GM18867 (cell line): ENCODE measurements at regions not wholly inside any gene's neighbourhood (a gene's known extent, or its start where the extent isn't known, plus 50 kb on each side); places are given as distances from the start of the nearest gene placed in this dataset.
"Not testable (repeated sequence)": the region's sequence is repeated elsewhere in the genome, so short reads cannot be mapped to it uniquely, and the experiment has no call there.

ENCODE experiments used
- ATAC-seq: cut with Tn5 transposase; IDR thresholded peaks from one replicate; pipeline ENCODE4 v1.9.1; 2021; ENCODE audit warnings: mild to moderate bottlenecking, moderate library complexity; ENCODE audit not compliant: unreplicated experiment

DNA sequence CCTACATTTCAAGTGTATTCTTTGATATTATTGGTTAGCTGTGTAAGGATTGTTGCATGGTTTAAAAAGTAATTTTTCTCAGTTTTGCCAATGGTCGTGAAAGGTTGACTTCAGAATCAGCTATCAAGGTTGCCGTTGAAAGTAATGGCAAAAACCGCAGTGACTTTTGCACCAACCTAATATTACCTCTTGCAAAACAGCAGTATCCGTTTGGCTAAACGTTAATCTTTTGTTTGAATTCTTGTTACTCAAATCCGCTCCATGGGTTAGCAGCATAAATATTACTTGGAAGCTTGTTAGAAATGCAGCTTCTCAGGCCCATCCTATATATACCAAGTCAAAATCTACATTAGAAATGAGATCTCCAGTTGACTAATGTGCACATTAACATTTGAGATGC, 141.6 kb upstream of the PRSS12 start:
- not testable (repeated sequence) for ATAC-seq

DNA sequence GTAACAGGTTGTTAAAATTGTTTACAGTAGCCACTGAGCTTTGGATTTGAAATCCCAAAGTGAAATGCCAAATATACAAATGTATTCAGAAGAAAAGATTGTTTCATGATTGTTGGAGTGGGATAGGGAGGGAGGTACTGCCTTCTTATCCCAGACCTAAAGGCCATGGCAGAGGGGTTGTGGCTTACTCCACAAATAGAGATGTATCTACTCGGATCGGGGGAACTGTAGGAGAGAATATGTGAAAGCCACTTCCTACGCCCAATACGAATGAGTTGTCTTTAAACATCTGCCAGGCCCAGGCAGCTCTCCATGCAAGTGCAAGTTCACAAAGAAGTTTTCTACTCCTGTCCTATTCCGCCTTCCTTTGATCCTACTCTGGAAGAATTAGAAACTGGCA, 150.2 kb upstream of the PRSS12 start:
- ATAC-seq, result not testable (repeated sequence)

DNA sequence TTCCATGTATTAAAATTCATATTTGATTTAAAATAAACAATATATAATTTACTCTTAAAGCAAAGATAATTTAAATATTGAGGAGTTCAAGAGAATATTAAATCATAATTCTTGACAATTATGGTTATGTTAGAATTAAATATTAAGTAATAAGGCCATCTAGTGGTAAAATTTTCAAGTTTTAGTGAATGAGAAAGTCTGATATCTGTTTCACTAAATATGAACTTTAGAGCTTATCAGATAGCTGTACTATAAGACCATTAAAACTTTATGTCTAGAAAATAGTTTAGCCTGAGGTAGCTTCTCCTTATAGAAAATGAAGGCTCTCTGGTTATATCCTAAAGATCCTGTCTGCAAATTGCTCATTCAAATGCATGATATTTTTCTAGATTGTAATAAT, 152.1 kb upstream of the PRSS12 start:
- not testable (repeated sequence) for ATAC-seq

DNA sequence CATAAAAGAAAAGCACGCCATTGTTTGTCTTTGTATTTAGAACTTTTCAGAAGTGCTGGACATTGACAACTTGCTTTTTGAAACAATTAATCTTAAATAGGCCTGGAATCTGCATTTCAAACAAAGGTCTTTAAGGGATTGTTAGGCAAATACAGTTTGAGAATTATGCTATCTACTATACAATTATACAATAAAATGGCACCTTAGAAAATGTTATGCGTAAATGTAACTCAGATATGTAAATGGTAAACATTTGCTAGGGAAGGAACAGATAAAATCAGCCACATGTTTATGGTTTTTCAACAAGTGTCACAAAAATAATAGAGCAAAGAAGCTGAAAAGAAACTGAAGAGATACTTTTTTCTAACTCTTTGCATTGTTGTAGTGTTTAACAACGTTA, 152.7 kb upstream of the PRSS12 start:
- ATAC-seq, result not testable (repeated sequence)

DNA sequence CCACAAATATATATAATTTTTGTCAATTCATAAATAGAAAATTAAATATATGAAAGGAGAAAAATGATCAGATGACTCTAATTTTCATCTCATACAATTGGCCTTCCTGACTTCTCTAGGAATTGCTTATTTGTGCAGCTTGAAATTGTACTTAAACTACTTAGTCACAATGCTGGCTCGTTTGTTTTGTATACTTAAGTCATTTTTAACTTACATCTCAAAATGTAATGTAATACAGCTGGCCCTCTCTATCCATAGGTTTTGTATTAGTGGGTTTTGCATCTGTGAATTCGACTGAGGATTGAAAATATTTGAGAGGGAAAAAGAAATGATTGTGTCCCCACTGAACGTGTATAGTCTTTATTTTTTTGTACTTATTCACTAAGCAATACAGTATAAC, 160.1 kb upstream of the PRSS12 start:
- ATAC-seq, result not testable (repeated sequence)

DNA sequence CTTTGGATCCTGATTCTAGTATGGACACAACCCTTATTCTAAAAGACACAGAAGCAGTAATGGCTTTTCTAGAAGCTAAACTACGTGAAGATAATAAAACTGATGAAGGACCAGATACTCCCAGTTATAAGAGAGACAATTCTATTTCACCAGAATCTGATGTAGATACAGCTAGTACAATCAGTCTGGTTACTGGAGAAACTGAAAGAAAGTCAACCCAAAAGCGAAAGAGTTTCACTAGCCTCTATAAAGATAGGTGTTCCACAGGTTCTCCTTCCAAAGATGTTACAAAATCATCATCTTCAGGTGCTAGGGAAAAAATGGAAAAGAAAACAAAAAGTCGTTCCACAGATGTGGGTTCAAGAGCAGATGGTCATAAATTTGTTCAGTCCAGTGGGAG, 161.5 kb upstream of the PRSS12 start:
- ATAC-seq, result peak; percentile 89

DNA sequence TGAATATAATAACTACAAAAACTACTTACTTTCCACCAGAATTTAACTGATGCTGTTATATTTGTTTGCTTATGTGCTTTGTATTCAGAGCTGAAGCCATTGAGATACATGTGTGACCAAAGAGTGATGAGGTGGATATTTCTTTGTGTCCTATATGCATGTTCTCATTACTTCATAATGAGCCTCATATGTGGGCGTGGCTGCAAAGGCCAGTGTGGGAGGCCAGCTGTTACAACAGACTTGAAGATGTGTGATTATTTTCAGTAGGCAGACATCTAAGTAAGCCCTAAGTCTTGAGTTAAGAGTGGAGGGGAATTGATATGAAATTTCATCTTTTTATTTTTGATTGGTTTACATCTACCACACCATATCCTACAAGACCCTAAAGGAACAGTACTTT, 163.3 kb upstream of the PRSS12 start:
- ATAC-seq, result not testable (repeated sequence)

DNA sequence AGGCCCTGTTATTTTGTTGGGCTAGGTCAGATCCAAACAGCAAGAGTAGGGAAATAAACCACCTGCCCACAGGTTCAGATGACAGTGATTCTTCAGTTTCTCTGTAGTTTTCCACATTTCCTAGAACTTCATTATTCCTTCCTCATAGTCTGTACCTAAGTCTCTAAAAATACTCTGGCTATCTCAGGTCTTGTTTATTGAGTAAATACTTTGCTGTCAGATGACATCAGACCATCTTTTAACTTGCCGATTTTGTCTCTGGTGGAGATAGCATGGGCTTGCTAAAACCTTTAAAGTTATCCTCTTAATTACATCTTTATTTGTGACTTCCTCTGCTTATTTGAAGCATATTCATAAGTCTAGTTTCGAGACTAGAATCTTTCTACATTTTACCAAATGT, 155.1 kb upstream of the METTL14 start:
- not testable (repeated sequence) for ATAC-seq

DNA sequence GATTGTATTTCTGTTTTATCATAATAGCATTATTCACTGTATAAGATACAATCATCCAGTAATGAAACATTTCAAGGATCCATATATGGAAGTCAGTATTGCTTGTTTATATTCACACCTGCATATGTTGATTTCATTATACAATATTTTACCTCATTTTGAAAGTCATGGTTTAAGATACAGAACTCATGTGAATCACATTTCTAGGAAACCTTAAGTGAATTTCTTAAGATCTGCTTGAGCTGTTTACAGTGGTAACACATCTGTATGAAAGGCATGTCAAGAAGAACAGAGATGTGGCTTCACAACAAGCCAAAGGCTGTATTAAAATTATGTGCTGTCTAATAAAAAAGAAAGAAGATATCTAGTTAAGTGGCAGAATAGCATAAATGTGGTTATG, 153.2 kb upstream of the METTL14 start:
- not testable (repeated sequence) for ATAC-seq

DNA sequence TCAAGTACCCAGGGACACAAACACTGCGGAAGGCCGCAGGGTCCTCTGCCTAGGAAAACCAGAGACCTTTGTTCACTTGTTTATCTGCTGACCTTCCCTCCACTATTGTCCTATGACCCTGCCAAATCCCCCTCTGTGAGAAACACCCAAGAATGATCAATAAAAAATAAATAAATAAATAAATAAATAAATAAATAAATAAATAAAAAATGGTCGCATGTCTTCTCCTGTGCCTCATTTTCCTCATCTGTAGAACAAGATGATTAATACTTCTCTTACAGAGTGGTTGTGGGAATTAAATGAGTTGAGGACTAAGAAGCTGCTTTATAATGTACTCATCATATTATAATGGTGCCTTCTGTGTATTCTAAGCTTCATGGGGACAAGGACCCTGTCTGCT, 149.4 kb upstream of the METTL14 start:
- ATAC-seq, result not testable (repeated sequence)

DNA sequence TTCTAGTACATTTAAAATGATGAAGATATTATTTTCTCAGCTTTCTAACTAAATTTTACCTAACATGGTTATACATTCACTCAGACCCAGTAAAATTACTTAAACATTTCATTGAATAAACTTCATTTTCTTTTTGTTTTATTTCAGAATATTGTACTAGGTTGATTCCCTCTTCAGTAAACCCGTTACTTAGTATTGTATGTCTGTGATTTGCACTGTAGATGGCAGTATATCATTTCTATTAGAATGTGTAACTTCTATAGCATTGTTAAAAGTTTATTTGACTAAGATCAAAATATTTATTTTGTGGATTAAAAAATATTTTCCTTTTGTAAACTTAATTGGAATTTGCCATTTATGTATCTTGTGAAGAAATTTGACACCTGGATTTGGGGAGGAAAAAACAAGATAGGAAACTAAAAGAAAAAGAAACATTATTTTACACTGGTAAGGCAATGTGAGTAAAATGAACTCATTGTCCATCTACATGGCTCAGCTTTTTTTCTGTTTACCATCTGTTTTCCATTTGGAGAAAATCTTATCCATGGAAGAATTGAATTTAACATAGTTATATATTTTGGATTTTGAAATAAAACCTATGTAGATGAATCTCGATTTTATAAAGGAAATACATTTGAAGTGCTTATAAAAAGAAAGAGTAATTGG, 145.6 kb upstream of the METTL14 start:
- ATAC-seq, result not testable (repeated sequence)

DNA sequence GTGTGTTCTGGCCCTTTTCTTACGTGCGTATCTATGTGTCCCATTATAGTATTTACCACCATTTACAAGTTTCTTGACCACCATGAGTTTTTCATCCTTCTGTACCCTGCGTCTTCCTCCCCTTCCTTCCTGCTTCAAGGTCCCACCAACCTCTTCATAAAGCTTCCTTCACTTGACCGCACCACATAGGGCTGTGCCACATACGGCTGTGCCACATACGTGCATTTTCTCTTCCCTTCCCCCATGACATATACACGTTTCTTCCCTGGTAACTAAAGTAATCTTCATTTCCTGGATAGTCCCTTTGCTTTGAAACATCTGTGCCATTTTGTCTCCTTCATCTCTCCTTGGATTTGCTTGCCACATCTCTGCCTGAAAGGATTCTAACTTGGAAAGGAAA, 128.6 kb upstream of the METTL14 start:
- ATAC-seq, result not testable (repeated sequence)

DNA sequence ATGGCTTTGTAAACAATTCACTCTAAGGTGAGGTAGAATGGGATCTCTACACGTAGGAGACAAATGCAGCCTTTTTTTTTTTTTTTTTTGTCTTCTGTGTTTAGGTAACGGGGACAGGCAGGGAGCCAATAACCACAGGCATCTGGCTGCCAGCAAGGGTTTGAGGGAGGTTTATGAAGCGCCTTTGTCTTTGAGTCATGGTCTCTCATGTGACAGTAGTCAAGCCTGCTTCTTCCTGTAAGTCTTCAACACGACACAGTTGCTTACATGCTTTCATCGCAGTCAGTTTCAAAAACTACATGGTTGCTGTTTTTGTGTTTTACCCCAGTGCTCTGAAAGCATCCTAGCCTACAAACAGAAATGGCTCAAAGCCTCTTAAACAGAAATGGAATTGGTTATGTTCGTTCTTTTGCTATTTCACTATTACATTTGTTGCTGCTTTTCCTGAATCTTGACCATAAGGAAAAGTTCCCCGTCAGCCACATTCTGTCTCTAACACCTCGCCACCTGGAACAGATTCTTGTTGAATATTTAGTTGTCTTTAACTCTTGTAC, 127.8 kb upstream of the METTL14 start:
- no peak for ATAC-seq

DNA sequence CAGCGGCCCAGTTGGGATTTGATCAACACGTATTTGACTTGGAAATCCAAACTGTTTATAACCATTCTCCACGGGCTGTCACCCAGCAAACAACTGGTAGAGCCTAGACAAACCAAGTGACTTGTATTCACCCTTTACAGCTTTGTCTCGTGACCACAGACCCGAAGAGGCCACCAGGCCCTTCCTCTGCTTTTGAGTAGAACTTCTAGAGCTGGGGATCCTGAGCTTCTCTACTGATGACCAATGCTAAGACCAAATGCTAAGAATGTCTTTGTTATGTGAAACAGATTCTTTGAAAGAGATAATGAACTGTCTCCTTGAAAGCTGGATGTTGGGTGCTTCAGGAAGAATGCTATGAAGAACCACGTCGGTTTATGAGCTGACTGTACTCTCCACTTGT, 127.0 kb upstream of the METTL14 start:
- ATAC-seq, result not testable (repeated sequence)

DNA sequence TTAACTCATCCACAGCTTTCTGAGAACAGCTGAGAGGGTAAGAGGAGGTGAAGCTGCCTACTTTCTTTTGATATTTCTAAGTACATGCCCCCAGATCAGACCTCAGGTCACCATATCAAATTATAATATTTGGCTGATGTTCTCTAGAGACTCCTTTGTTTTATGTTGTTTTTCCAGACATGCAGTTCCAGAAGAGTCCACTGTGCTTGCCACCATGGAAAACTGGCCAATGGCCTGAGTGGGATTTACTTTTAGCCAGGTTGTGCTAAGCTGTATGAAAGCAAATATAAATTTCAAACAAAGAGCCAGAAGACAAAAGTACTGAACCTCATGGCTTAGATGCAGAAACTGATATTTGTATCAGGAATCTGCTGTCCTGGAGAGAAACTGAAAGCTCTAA, 123.6 kb upstream of the METTL14 start:
- not testable (repeated sequence) for ATAC-seq

DNA sequence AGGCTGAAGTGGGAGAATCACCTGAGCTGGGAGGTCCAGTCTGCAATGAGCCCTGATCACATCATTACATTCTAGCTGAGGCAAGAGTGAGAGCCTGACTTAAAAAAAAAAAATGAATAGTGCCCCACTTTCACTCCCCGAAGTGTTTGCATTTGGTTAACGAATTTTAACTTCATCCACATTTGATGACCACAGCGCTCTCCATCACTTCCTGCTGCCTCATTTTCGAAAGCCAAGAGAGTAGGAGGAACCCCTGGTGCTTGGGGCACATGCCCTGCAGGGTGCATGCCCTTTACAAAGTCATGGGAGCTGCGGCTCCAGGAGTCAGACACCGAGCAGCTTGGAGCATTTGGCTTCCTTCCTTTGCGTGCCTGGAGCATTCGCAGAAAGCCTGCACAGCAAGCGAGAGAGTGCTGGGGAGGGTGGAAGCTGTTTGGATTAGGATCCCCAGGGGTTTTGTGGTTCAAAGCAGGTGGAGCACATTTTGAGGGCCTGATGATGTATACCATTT, 119.1 kb upstream of the METTL14 start:
- peak; percentile 81 for ATAC-seq

DNA sequence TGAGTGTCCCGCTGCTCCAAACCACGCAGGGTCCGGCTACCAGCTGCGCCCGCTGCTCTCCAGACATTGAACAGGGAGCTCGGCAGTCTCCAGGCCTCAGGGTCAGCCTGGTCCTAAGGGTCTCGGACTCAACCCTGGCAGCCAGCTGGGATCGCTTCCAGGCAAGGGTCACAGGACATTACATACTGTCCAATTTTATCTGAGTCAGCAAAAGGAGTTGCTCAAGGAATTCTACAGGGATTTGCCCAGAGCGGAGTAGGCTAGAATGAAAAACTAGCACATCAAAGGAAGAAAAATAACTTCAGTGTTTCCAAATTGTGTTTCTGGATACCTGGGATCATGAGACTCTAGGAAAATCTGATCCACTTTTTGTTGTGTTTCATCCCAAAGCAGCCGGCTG, 112.2 kb upstream of the METTL14 start:
- ATAC-seq, result not testable (repeated sequence)

DNA sequence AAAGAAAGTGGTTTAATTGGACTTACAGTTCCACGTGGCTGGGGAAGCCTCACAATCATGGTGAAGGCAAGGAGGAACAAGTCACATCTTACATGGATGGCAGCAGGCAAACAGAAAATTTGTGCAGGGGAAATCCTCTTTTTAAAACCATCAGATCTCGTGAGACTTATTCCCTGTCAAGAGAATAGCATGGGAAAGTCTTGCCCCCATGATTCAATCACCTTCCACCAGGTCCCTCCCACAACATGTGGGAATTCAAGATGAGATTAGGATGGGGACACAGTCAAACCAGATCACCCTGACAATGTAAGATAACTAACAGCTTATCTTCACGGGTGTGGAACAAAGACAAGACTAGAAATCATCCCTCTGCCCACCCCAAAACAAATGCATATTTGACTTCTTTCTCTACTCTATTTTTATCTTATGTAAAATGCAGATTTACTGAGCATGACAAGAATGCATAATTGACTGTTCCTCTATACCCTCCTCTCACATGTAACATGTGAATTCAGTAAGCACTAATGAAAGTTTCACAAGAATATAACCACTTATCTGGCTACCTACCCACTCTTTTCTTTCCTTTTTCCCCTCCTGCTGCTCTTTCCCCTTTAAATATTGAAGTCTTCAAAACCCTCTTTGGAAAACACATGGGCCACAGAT, 110.8 kb upstream of the METTL14 start:
- not testable (repeated sequence) for ATAC-seq

DNA sequence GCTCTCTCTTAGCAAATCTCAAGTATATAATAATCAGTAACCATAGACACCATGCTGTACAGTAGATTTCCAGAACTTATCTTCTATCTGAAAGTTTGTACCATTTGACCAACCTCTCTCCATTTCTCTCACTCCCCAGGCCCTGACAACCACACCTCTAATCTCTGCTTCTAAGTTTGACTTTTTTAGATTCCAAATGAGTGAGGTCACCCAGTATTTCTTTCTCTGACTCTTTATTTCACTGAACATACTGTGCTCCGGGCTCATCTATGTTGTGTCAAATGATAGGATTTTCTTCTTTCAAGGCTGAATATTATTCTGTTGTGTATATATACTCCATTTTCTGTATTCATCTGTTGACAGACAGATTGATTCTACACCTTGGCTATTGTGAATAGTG, 110.1 kb upstream of the METTL14 start:
- not testable (repeated sequence) for ATAC-seq

DNA sequence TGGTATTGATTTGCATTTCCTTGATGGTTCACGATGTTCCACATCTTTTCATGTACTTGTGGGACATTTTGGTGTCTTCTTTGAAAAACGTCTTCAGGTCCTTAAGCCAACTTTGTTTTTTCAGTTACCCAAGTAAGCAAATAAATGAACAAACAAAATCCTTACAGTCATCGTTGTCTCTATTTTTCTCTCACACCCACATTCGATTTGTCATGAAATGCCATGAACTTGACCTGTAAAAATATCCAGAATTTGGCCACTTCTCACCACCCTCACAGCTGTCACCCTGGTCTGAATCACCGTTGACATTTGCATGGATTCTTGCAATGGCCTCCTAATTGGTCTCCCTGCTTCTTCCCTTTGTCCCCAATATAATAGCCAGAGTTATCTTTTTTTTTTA, 109.5 kb upstream of the METTL14 start:
- not testable (repeated sequence) for ATAC-seq

DNA sequence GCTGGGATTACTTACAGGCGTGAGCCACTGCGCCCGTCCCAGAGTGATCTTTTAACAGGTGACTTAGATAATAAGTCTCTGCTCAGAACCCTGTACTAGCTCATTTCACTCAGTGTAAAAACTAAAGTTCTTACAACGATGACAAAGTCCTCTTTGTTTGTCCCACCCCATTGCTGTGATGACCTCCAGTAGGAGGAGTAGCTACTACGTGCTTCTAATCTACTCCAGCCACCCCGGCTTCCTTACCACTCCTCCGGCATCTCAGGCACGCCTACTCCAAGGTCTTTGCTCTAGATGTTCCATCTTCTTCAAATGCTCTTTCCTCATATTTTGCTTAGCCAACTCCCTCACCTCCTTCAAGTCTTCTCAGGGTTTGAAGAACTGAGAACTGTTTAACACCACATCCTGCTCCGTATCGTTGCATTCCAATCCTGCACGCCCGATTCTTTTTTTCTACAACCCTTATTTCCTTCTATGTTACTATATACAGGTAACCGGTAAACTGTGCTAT, 108.4 kb upstream of the METTL14 start:
- ATAC-seq, result not testable (repeated sequence)

DNA sequence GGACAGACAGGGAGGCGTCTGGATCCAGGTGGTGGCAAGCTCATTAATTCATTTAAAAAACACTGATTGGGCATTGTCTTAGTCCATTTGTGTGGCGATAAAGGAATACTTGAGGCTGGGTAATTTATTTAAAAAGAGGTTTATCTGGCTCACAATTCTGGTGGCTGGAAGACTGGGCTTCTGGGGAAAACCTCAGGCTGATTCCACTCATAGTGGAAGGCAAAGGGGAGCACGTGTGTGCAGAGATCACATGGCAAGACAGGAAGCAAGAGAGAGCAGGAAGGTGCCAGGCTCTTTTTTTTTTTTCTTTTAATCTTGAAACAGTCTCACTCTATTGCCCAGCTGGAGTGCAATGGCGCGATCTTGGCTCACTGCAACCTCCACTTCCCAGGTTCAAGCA, 100.2 kb upstream of the METTL14 start:
- no peak for ATAC-seq
